ENCODE measurements at regions not wholly inside any gene's neighbourhood (a gene's known extent, or its start where the extent isn't known, plus 50 kb on each side); places are given as distances from the start of the nearest gene placed in this dataset.

- no peaks in the 10 kb centered on the region for H3K36me3 ChIP-seq (ENCODE audit: control insufficient read depth in 2 of 3, insufficient read depth in 3 of 3, low read length in 3 of 3)
- no peaks in the 10 kb centered on the region for H3K27me3 ChIP-seq (ENCODE audit: control insufficient read depth, insufficient read depth, low read length)
- FAIRE-seq (no peak), DNase-seq (no peak)
- TF ChIP-seq, protein P1, sequence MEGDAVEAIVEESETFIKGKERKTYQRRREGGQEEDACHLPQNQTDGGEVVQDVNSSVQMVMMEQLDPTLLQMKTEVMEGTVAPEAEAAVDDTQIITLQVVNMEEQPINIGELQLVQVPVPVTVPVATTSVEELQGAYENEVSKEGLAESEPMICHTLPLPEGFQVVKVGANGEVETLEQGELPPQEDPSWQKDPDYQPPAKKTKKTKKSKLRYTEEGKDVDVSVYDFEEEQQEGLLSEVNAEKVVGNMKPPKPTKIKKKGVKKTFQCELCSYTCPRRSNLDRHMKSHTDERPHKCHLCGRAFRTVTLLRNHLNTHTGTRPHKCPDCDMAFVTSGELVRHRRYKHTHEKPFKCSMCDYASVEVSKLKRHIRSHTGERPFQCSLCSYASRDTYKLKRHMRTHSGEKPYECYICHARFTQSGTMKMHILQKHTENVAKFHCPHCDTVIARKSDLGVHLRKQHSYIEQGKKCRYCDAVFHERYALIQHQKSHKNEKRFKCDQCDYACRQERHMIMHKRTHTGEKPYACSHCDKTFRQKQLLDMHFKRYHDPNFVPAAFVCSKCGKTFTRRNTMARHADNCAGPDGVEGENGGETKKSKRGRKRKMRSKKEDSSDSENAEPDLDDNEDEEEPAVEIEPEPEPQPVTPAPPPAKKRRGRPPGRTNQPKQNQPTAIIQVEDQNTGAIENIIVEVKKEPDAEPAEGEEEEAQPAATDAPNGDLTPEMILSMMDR (IDR thresholded peaks at IDR 0.05; ENCODE audit: borderline replicate concordance, extremely low read depth, insufficient read depth), result no peak
- intact Hi-C loops (cut with DNase I), result no loop called here
- no peak overlapping the region for H3K4me3 ChIP-seq (ENCODE audit: low read length in 3 of 3)
- H3K9me3 ChIP-seq (ENCODE audit: control insufficient read depth in 2 of 3, insufficient read depth in 1 of 3, low read length in 3 of 3), result no peaks in the 10 kb centered on the region
- H3K4me1 ChIP-seq (ENCODE audit: control insufficient read depth in 2 of 3, insufficient read depth in 2 of 3, low read depth in 1 of 3, low read length in 3 of 3), result no peaks in the 10 kb centered on the region
- H3K9ac ChIP-seq (ENCODE audit: low read length in 3 of 3), result no peak overlapping the region
- no peak overlapping the region for H3K27ac ChIP-seq (ENCODE audit: low read depth in 2 of 2, low read length in 2 of 2)
Observed at GRCh38 chr17:71325117-71325516, 795.7 kb upstream of the SOX9 start.

DNA sequence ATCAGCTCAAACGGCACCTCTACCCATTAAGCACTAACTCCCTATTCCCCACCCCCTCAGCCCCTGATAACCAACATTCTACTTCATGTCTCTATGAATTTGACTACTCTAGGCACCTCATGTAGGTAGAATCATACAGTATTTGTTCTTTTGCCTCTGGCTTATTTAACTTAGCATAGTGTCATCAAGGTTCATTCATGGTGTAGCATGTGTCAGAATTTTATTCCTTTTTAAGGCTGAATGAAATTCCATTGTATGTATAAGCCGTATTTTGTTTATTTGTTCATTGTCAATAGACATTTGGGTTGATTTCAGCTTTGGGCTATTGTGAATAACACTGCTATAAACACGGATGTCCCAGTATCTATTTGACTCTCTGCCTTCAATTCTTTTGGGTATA, 794.9 kb upstream of the SOX9 start:
- Histone ChIP-seq H3K27ac (ENCODE audit: low read depth in 2 of 2, low read length in 2 of 2) (no peak overlapping the region), H3K4me3 (ENCODE audit: low read length in 3 of 3) (no peak overlapping the region), H3K9ac (ENCODE audit: low read length in 3 of 3) (no peak overlapping the region), H3K36me3 (ENCODE audit: control insufficient read depth in 2 of 3, insufficient read depth in 3 of 3, low read length in 3 of 3) (no peaks in the 10 kb centered on the region), H3K27me3 (ENCODE audit: control insufficient read depth, insufficient read depth, low read length) (no peaks in the 10 kb centered on the region), H3K9me3 (ENCODE audit: control insufficient read depth in 2 of 3, insufficient read depth in 1 of 3, low read length in 3 of 3) (no peaks in the 10 kb centered on the region), H3K4me1 (ENCODE audit: control insufficient read depth in 2 of 3, insufficient read depth in 2 of 3, low read depth in 1 of 3, low read length in 3 of 3) (no peaks in the 10 kb centered on the region)
- DNase-seq (no peak), FAIRE-seq (no peak)
- TF ChIP-seq, protein P1 (IDR thresholded peaks at IDR 0.05; ENCODE audit: borderline replicate concordance, extremely low read depth, insufficient read depth), result no peak
- intact Hi-C loops (cut with DNase I), result no loop called here

- Histone ChIP-seq H3K36me3 (ENCODE audit: control insufficient read depth in 2 of 3, insufficient read depth in 3 of 3, low read length in 3 of 3) (no peaks in the 10 kb centered on the region), H3K4me3 (ENCODE audit: low read length in 3 of 3) (no peak overlapping the region), H3K9ac (ENCODE audit: low read length in 3 of 3) (no peak overlapping the region), H3K27me3 (ENCODE audit: control insufficient read depth, insufficient read depth, low read length) (no peaks in the 10 kb centered on the region), H3K4me1 (ENCODE audit: control insufficient read depth in 2 of 3, insufficient read depth in 2 of 3, low read depth in 1 of 3, low read length in 3 of 3) (no peaks in the 10 kb centered on the region), H3K27ac (ENCODE audit: low read depth in 2 of 2, low read length in 2 of 2) (no peak overlapping the region), H3K9me3 (ENCODE audit: control insufficient read depth in 2 of 3, insufficient read depth in 1 of 3, low read length in 3 of 3) (no peaks in the 10 kb centered on the region)
- TF ChIP-seq, protein P1 (IDR thresholded peaks at IDR 0.05; ENCODE audit: borderline replicate concordance, extremely low read depth, insufficient read depth), result no peak
- FAIRE-seq (no peak), DNase-seq (no peak)
- intact Hi-C loops (cut with DNase I), result no loop called here
Observed at GRCh38 chr17:71327376-71328059, 793.3 kb upstream of the SOX9 start.

All from kidney (tissue), 13 donors.